H1 (cell line): ENCODE measurements at regions not wholly inside any gene's neighbourhood (a gene's known extent, or its start where the extent isn't known, plus 50 kb on each side); places are given as distances from the start of the nearest gene placed in this dataset.

Experiments
- ATF2 ChIP-seq: IDR thresholded peaks from 2 replicates; pipeline ENCODE4 v1.6.1; 2012; ENCODE audit warnings: low read length, inconsistent platforms
- CTCF ChIP-seq, 3 experiments: IDR thresholded peaks; 1 replicate in 2 of 3; 2 replicates in 1 of 3; pipeline versions ENCODE4 v1.5.1 to v1.6.1; 2011; ENCODE audit warnings: low read length in 3 of 3, mild to moderate bottlenecking in 3 of 3, inconsistent platforms in 2 of 3, low read depth in 1 of 3, moderate library complexity in 1 of 3; ENCODE audit not compliant: insufficient read depth in 1 of 3; ENCODE audit errors: control extremely low read depth in 1 of 3
- POLR2A ChIP-seq, 2 experiments: IDR thresholded peaks; 1 replicate in 1 of 2; 2 replicates in 1 of 2; pipeline ENCODE4 v1.6.1; 2011; ENCODE audit warnings: low read depth in 2 of 2, low read length in 2 of 2, mild to moderate bottlenecking in 2 of 2; ENCODE audit errors: control extremely low read depth in 1 of 2

- TF ChIP-seq POLR2A (IDR thresholded peaks at IDR 0.05; ENCODE audit: control extremely low read depth in 1 of 2, low read depth in 2 of 2, low read length in 2 of 2) = no peak
- TF ChIP-seq ATF2 = no peak
- TF ChIP-seq CTCF (IDR thresholded peaks at IDR 0.05; ENCODE audit: control extremely low read depth in 1 of 3, insufficient read depth in 1 of 3, low read depth in 1 of 3, low read length in 3 of 3) = no peak
These were observed 76.4 kb upstream of the SCIN start for GRCh38 chr7:12493863-12494686.
